Activated CD4-positive, alpha-beta T cell treated with anti-CD3 and anti-CD28 coated beads, Interleukin-2, amount 10 ng/mL, durations not matched to agents 7 days and 5 days (primary cell): ENCODE measurements at regions not wholly inside any gene's neighbourhood (a gene's known extent, or its start where the extent isn't known, plus 50 kb on each side); places are given as distances from the start of the nearest gene placed in this dataset.

ENCODE experiments used
- CTCF ChIA-PET: fragments of 350-600 bp; sonication (Branson Sonifier 250); formaldehyde crosslinking; loops from one replicate; lab custom pipeline; 2021; ENCODE audit warnings: antibody characterized with exemption; lab: Charles Lee
- POLR2A ChIA-PET: fragments of 350-600 bp; sonication (Branson Sonifier 250); formaldehyde crosslinking; loops from one replicate; lab custom pipeline; 2021; ENCODE audit warnings: antibody characterized with exemption; lab: Charles Lee
- DNase-seq: peaks from one replicate; pipeline ENCODE4 v3.0.0-alpha.2; 2020
- H3K27ac Mint-ChIP-seq: one replicate; pipeline ENCODE4 v1.8.0; 2021; ENCODE audit warnings: mild to moderate bottlenecking, moderate library complexity, mixed read lengths
- H3K27me3 Mint-ChIP-seq: one replicate; pipeline ENCODE4 v1.8.0; 2021; ENCODE audit warnings: mixed read lengths
- H3K36me3 Mint-ChIP-seq: one replicate; pipeline ENCODE4 v1.8.0; 2021; ENCODE audit warnings: low read depth, mixed read lengths
- H3K4me1 Mint-ChIP-seq: one replicate; pipeline ENCODE4 v1.8.0; 2021; ENCODE audit warnings: mixed read lengths
- H3K4me3 Mint-ChIP-seq: one replicate; pipeline ENCODE4 v1.8.0; 2021; ENCODE audit warnings: mild to moderate bottlenecking, moderate library complexity, mixed read lengths
- H3K9me3 Mint-ChIP-seq: one replicate; pipeline ENCODE4 v1.8.0; 2021; ENCODE audit warnings: mixed read lengths

GRCh38 chr1:119293797-119294196, 74.8 kb upstream of the HAO2 start:
- H3K27me3 Mint-ChIP-seq, result peaks cover 6% of the 10 kb centered on the region
- CTCF ChIA-PET, result no interaction called here

GRCh38 chr1:119294199-119294598, 74.4 kb upstream of the HAO2 start:
- H3K4me3 Mint-ChIP-seq, result no peak overlapping the region
- peaks cover 7% of the 10 kb centered on the region for H3K27me3 Mint-ChIP-seq
- no peaks in the 10 kb centered on the region for H3K36me3 Mint-ChIP-seq
- peaks cover 11% of the 10 kb centered on the region for H3K4me1 Mint-ChIP-seq
- POLR2A ChIA-PET, result no interaction called here
- no peak for DNase-seq
- CTCF ChIA-PET, result no interaction called here
- no peaks in the 10 kb centered on the region for H3K9me3 Mint-ChIP-seq
- no peak overlapping the region for H3K27ac Mint-ChIP-seq

More at GRCh38 chr1:119293797-119294196, 74.8 kb upstream of the HAO2 start:
- Mint-ChIP-seq H3K4me3 (no peak overlapping the region), H3K9me3 (no peaks in the 10 kb centered on the region), H3K4me1 (peaks cover 11% of the 10 kb centered on the region), H3K27ac (no peak overlapping the region), H3K36me3 (no peaks in the 10 kb centered on the region)
- POLR2A ChIA-PET, result no interaction called here
- no peak for DNase-seq

GRCh38 chr1:119294722-119295121, 73.9 kb upstream of the HAO2 start:
- no peak overlapping the region for H3K4me3 Mint-ChIP-seq
- H3K27ac Mint-ChIP-seq, result no peak overlapping the region
- ChIA-PET POLR2A (no interaction called here), CTCF (no interaction called here)
- H3K36me3 Mint-ChIP-seq, result no peaks in the 10 kb centered on the region
- peaks cover 11% of the 10 kb centered on the region for H3K4me1 Mint-ChIP-seq
- H3K27me3 Mint-ChIP-seq, result peaks cover 11% of the 10 kb centered on the region
- DNase-seq, result no peak
- H3K9me3 Mint-ChIP-seq, result no peaks in the 10 kb centered on the region

- Mint-ChIP-seq H3K27me3 (peaks cover 21% of the 10 kb centered on the region), H3K9me3 (no peaks in the 10 kb centered on the region), H3K27ac (no peak overlapping the region), H3K4me1 (peaks cover 11% of the 10 kb centered on the region), H3K4me3 (no peak overlapping the region), H3K36me3 (no peaks in the 10 kb centered on the region)
- no peak for DNase-seq
- ChIA-PET POLR2A (no interaction called here), CTCF (no interaction called here)
Measured at GRCh38 chr1:119298687-119299303, 69.8 kb upstream of the HAO2 start.

- H3K36me3 Mint-ChIP-seq, result no peaks in the 10 kb centered on the region
- ChIA-PET CTCF (no interaction called here), POLR2A (no interaction called here)
- no peaks in the 10 kb centered on the region for H3K4me1 Mint-ChIP-seq
- H3K27me3 Mint-ChIP-seq, result peaks cover 25% of the 10 kb centered on the region
- no peak for DNase-seq
- no peak overlapping the region for H3K27ac Mint-ChIP-seq
- no peak overlapping the region for H3K4me3 Mint-ChIP-seq
- no peaks in the 10 kb centered on the region for H3K9me3 Mint-ChIP-seq
Measured at GRCh38 chr1:119302011-119302410, 66.6 kb upstream of the HAO2 start.

GRCh38 chr1:119308130-119308700, 60.4 kb upstream of the HAO2 start:
- CTCF ChIA-PET, result no interaction called here
- POLR2A ChIA-PET, result no interaction called here
- no peak overlapping the region for H3K4me3 Mint-ChIP-seq
- H3K27me3 Mint-ChIP-seq, result peaks cover 30% of the 10 kb centered on the region
- H3K36me3 Mint-ChIP-seq, result no peaks in the 10 kb centered on the region
- no peak for DNase-seq
- H3K9me3 Mint-ChIP-seq, result no peaks in the 10 kb centered on the region
- H3K4me1 Mint-ChIP-seq, result peaks cover 5% of the 10 kb centered on the region
- H3K27ac Mint-ChIP-seq, result no peak overlapping the region

- H3K4me3 Mint-ChIP-seq, result no peak overlapping the region
- ChIA-PET POLR2A (no interaction called here), CTCF (no interaction called here)
- no peaks in the 10 kb centered on the region for H3K9me3 Mint-ChIP-seq
- no peak for DNase-seq
- peaks cover 5% of the 10 kb centered on the region for H3K4me1 Mint-ChIP-seq
- H3K27me3 Mint-ChIP-seq, result peaks cover 33% of the 10 kb centered on the region
- H3K27ac Mint-ChIP-seq, result no peak overlapping the region
- no peaks in the 10 kb centered on the region for H3K36me3 Mint-ChIP-seq
Measured at GRCh38 chr1:119308806-119309205, 59.8 kb upstream of the HAO2 start.

GRCh38 chr1:119310301-119310700, 58.3 kb upstream of the HAO2 start:
- POLR2A ChIA-PET, result no interaction called here
- Mint-ChIP-seq H3K36me3 (no peaks in the 10 kb centered on the region), H3K27me3 (peaks cover 36% of the 10 kb centered on the region), H3K27ac (no peak overlapping the region), H3K9me3 (no peaks in the 10 kb centered on the region), H3K4me1 (peaks cover 5% of the 10 kb centered on the region), H3K4me3 (no peak overlapping the region)
- DNase-seq, result no peak
- CTCF ChIA-PET, result no interaction called here

- H3K36me3 Mint-ChIP-seq, result no peaks in the 10 kb centered on the region
- no peak overlapping the region for H3K4me3 Mint-ChIP-seq
- H3K9me3 Mint-ChIP-seq, result no peaks in the 10 kb centered on the region
- H3K4me1 Mint-ChIP-seq, result peaks cover 5% of the 10 kb centered on the region
- peaks cover 31% of the 10 kb centered on the region for H3K27me3 Mint-ChIP-seq
- no peak for DNase-seq
- ChIA-PET CTCF (no interaction called here), POLR2A (no interaction called here)
- H3K27ac Mint-ChIP-seq, result no peak overlapping the region
Measured at GRCh38 chr1:119312500-119312899, 56.1 kb upstream of the HAO2 start.

- H3K36me3 Mint-ChIP-seq, result no peaks in the 10 kb centered on the region
- H3K27me3 Mint-ChIP-seq, result peaks cover 21% of the 10 kb centered on the region
- H3K27ac Mint-ChIP-seq, result no peak overlapping the region
- ChIA-PET CTCF (no interaction called here), POLR2A (no interaction called here)
- no peaks in the 10 kb centered on the region for H3K4me1 Mint-ChIP-seq
- no peak for DNase-seq
- H3K9me3 Mint-ChIP-seq, result no peaks in the 10 kb centered on the region
- H3K4me3 Mint-ChIP-seq, result no peak overlapping the region
Measured at GRCh38 chr1:119314001-119314796, 54.4 kb upstream of the HAO2 start.

- no peaks in the 10 kb centered on the region for H3K4me1 Mint-ChIP-seq
- CTCF ChIA-PET, result no interaction called here
- H3K4me3 Mint-ChIP-seq, result no peak overlapping the region
- H3K36me3 Mint-ChIP-seq, result no peaks in the 10 kb centered on the region
- POLR2A ChIA-PET, result no interaction called here
- H3K27ac Mint-ChIP-seq, result no peak overlapping the region
- H3K9me3 Mint-ChIP-seq, result no peaks in the 10 kb centered on the region
- no peak for DNase-seq
- peaks cover 9% of the 10 kb centered on the region for H3K27me3 Mint-ChIP-seq
Measured at GRCh38 chr1:119316870-119317416, 51.6 kb upstream of the HAO2 start.

- Mint-ChIP-seq H3K27ac (no peak overlapping the region), H3K36me3 (no peaks in the 10 kb centered on the region), H3K9me3 (no peaks in the 10 kb centered on the region), H3K4me1 (peaks cover 3% of the 10 kb centered on the region), H3K27me3 (peaks cover 2% of the 10 kb centered on the region), H3K4me3 (no peak overlapping the region)
- DNase-seq, result no peak
- POLR2A ChIA-PET, result no interaction called here
- CTCF ChIA-PET, result no interaction called here
Measured at GRCh38 chr1:119318466-119319309, 49.9 kb upstream of the HAO2 start.
